ENCODE measurements at regions not wholly inside any gene's neighbourhood (a gene's known extent, or its start where the extent isn't known, plus 50 kb on each side); places are given as distances from the start of the nearest gene placed in this dataset.
"Not testable (repeated sequence)": the region's sequence is repeated elsewhere in the genome, so short reads cannot be mapped to it uniquely, and the experiment has no call there.

DNA sequence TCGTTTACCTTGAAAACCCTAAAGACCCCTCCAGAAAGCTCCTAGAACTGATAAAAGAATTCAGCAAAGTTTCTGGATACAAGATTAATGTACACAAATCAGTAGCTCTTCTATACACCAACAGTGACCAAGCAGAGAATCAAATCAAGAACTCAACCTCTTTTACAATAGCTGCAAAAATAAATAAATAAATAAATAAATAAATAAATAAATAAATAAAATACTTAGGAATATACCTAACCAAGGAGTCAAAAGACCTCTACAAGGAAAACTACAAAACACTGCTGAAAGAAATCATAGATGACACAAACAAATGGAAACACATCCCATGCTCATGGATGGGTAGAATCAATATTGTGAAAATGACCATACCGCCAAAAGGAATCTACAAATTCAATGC is 186.8 kb upstream of the EOLA2 start:
- not testable (repeated sequence) for DNase-seq (ENCODE audit: low read depth)

DNA sequence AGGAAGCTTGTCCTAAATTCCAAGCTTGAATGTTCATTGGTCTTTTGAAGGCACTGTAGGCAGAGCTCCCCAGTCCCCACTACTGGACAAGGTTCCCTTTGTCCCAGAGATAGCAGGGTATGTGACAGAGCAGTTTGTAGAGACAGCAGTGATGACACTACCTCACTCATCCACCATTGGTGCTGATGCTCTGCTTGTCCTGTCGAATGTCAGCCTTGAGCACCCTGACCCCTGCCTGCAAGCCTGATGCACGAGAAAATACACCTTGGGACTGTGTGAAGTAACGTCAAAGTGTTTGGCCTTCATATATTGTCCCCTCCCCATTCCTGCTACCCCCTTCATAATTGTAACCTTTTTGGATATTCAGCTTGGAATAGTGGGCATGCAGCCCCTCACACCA is 188.9 kb upstream of the EOLA2 start:
- no peak for DNase-seq (ENCODE audit: low read depth)

DNA sequence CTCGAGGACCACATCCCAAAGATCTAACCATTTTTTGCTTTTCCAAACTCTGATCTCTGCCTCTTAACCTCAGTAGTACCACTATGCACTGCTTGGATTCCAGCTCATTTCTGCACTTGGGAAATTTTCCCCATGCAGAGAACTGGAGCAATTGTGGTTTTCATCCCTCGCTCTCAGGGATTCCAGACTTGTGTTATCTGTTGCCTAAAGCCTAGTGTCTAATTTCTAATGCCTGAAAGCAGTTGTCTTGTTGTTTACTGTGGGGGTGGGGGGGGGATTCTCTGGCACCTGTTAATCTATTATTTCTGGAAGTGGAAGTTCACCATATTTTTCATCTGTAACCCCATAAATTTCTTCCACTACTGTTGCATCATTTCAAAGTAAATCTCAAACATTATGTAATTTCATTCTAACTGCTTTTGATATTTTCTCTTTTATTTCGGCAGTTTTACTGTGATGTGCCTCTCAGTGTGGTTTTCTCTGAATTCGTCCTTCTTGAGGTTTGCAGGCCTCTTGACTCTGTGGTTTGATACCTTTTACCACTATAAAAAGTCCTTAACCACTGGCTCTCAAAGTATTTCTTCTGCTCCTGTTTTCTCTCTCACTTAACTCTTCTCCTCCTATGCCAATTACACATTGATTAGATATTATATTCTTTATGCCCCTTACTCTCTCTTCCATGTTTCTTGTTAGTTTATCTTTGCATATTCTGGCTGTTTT is 205.6 kb upstream of the EOLA2 start:
- no peak for DNase-seq (ENCODE audit: low read depth)

- DNase-seq (ENCODE audit: low read depth), result peak; percentile 19
Observed at GRCh38 chrX:150146271-150146896, 208.1 kb upstream of the EOLA2 start.

DNA sequence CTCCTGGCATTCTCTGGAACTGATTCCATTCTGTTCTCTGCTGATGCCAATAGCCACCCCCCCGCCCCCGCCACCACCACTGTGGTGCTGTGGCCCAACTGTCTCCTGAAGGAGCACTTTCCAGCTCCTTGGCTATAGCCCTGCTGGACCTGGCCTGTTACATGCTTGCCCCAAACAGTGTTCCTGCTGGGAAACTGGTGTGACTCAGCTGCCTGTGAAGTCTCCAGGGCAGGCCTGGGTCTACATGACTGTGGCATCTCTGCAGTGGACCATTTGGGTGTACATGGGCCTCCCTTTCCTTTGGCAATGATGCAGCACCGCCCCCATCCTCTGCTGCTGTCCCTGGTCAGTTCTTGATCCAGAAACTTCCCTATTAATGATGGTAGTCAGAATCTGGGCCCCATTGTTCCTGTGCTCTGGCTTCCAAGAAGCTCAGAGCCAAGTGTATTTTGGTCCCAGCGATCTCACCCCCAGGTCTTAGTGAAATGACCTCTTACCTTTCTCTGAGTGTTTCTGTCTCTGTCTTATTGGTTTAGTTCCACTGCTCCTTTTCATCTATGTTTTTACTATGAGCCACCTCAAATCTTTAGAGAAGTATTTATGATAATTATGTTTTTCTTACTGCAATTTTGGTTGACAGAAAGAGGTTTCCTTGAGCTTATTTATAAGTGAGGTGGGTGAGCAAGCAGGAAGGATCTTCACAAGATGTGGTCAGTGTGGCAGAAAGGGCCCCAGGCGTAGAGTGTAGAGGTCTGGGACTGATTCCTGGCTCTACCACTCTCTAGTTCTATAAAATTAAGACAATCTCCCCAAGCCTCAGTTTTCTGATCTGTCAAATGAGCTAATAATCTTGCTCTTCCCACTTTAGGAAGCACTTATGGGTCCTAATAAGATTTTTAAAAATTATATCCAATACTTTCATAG is 210.7 kb upstream of the EOLA2 start:
- peak; percentile 57 for DNase-seq (ENCODE audit: low read depth)

DNA sequence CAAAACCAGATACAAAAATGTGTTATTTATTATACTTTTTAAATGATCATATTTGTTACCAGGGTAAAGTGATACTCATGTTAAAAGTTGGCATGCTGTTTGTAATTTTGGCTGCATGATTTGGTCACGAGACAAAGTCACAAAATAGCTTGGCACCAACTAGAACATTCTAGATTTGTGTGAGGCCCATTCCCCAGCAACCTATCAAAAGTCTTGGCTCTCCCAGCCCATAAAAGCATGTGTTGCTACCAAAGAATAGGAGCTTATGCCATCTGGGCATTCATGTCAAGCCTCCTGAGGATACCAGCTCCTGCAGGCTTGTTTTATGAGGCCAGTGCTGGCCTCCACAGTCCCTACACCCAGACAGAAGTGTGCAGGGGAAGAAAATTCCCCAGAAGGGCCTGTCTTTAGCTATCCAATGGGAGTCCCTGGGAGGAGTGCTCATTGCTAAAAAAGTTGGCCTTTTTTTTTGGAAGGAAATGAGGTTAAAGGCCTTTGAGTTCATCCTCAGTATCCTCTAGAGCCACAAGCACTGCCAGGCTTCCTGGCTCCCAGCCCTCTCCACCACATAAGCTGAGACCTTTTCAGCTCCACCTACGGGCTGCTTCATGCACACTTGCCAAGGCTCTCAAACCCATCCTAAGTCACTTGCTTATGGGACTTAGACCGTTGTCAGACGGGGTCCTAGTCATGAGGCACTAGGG is 211.9 kb upstream of the EOLA2 start:
- peak; percentile 2 for DNase-seq (ENCODE audit: low read depth)

DNA sequence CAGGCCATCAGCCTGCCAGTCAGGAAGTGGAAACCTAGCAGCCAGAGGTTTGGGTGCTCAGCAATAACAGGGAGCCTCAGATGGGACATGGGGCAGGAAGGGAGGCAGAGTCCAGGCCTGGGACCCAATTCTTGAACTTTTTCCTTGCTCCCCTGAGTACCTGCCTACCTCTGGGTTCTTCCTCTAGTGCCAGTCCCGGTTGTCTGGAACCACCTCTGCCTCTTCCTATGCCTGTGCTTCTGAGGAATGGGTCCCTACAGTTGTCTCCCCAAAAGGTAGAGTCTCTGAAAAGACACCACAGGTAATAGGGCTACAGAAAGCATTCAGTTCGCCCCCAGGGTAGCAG is 212.4 kb upstream of the MAMLD1 start:
- no peak for DNase-seq (ENCODE audit: low read depth)

GRCh38 chrX:150152036-150152435 is 211.1 kb upstream of the MAMLD1 start:
- DNase-seq (ENCODE audit: low read depth), result no peak

DNA sequence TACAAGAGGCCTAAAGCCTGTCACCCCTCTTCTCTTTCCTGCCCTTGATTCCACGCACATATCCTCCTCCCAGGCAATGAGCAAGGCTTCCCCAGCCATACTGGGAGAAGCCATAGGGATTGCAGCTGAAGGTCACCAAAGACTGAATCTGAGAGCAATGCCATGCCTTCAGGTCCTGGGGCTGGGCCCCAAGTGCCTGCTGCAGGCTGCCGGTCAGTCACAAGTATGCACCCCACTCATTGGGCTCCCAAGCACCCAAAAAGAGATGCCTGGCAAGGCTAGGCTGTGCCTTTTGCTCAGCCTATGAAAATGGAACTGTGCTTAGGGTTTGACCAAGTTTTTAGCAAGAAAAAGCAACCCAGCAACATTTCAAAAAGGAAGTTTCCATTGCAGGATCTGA is 210.6 kb upstream of the MAMLD1 start:
- no peak for DNase-seq (ENCODE audit: low read depth)

GRCh38 chrX:150155436-150156035 is 207.6 kb upstream of the MAMLD1 start:
- DNase-seq (ENCODE audit: low read depth), result peak; percentile 86

- no peak for DNase-seq (ENCODE audit: low read depth)
Observed at GRCh38 chrX:150156615-150157014, 206.5 kb upstream of the MAMLD1 start.

- no peak for DNase-seq (ENCODE audit: low read depth)
Observed at GRCh38 chrX:150157291-150157690, 205.8 kb upstream of the MAMLD1 start.

- DNase-seq (ENCODE audit: low read depth), result no peak
Observed at GRCh38 chrX:150158554-150159332, 204.4 kb upstream of the MAMLD1 start.

DNA sequence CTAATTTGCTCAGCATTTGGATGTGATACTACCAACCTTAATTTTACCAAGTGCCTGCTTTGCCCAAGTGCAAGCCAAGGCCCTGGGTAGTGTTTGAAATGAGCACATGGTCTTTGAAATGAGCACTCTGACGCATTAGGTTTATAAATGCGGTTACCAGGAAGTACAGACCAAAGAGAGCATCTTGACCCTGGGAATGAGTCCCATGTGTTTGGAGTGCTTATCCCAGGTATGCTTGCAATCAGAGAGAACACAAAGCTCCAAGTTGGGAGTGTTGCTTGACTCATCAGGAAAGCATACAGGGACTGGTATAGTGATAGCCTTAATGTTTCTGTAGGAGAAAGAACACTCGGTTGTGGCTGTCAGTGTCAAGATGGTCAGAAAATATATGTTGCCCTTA is 203.6 kb upstream of the MAMLD1 start:
- DNase-seq (ENCODE audit: low read depth), result peak; percentile 36

DNA sequence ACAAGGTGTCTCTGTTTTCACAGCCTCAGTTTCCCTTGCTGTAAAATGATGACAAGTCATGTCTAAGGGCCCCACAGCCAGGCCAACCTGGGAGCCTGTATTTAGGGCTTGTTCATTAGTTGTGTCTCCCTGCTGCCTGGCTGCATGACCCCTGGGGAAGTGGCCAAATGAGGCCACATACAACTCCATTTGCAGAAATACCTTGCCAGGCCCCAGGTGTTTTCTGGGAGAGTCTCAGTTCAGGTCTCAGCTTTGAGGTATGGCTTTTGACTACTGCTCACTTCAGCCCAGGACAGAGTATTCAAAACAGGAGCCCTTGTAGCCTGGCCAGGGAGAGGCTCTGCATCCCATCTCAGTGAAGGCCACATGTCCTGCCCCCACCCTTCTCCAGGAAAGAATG is 202.5 kb upstream of the MAMLD1 start:
- no peak for DNase-seq (ENCODE audit: low read depth)

DNA sequence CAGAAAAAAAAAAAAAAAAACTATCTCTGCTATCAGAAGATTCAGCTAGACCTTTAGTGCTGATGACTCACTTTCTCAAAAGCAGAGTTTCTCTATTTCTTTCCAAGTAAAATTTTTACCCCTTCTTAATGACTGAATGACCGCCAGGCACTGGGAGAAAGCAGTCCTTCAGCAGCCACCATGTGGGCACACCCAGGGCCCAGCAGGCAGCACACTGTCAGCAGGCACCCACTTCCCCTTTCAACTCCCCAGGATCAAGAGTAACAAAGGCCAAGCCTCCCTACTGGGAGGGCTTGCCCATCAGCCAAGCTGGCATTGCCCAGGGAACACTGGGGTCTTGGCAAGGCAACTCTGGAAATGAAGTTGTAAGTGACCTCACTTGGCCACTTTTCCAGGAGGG is 201.9 kb upstream of the MAMLD1 start:
- peak; percentile 56 for DNase-seq (ENCODE audit: low read depth)

- DNase-seq (ENCODE audit: low read depth), result peak; percentile 41
Observed at GRCh38 chrX:150162141-150162540, 201.0 kb upstream of the MAMLD1 start.

- DNase-seq (ENCODE audit: low read depth), result peak; percentile 17
Observed at GRCh38 chrX:150163221-150163930, 199.7 kb upstream of the MAMLD1 start.

DNA sequence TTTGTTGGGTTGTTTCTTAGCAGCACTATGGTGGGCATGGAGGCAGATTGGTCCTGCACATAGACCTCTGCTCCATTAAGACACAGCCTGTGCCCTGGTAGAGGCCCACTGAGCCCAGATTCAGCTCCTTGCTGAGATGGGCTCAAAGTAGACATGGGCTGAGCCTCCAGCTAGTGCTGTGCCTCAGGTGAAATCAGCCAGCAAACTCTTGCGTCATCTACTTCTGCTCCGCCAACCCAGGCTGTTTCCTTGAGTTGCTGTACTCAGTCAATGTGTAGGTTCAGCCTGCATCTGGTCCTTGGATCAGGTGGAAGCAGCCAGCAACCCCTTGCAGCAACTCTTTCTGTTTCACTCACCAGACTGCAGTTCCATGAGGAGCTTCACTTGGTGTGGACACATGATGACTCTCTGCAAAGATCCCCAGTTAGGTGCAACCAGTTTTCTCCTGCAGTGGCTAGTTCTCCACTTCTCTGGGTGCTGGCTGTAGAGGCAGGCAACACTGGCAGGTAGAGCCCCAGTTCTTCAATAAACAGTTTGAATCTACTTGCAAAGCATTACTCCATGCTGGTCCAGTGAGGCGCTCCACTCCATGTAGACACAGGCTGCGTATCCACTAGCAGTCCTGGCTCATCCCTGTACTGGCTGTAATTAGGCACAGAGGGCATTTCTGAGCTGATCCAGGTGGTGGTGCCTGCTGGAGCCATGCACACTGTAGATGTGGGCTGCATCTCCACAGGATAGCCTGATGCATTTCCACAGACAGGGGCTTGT is 199.0 kb upstream of the MAMLD1 start:
- DNase-seq (ENCODE audit: low read depth), result no peak

Measured in EH (cell line).